ENCODE measurements at regions not wholly inside any gene's neighbourhood (a gene's known extent, or its start where the extent isn't known, plus 50 kb on each side); places are given as distances from the start of the nearest gene placed in this dataset.

DNA sequence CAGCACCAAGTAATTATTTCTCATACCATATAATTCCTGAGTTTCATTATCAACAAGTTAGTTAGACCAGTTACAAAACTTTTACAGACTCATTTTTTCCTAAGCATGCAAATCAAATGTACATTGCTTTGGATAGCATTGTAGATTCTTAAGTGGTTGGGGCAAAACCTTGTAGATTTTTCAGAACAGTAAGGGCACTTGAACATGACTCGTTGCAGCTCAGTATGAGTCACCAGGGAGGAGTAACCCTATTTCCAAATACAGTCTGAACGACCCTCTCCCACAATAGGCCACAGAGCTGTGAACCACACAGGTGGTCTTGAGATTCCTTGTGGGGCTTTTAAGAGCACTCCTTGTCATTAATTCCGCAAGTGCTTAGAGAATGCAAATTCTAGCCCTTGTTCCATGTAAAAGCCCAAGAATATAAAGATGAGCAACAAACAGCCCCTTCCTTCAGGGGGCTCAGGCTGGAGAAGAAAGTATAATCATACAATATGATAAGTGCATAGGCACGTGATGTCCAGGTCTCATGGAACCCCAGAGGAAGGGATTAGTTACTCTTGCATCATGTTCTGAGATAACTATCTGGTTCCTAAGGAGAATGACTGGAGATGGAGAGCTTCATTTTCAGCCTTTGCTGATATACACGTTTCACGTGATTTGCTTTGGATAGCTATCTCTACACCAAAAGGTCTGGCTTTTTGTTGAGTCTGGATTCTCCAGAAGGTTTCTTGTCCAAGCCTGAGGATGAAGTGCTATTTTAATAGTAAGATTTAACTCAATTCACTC, 295.7 kb downstream of the KCNN2 start:
- no peak for DNase-seq

- DNase-seq, result no peak
These were observed 288.0 kb downstream of the KCNN2 start for GRCh38 chr5:114649878-114650277.

DNA sequence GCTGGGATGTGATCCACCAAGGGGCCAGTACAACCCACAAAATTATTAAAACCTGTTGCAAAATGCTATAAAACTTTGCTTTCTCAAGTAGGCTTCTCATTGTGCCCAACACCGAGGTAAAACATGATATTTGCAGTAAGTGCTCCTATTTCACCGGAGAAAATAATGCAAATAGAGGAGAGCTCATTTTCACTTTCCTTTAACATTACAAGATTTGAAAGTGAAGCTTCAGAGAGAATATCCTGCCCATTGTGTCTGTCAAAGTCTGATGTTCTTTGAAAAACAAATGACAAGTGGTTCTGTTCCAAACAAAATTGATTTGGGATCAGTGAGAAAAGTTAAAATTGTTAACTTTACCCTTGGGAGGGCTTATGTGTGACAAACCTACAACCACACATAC, 287.1 kb downstream of the KCNN2 start:
- DNase-seq, result no peak

DNA sequence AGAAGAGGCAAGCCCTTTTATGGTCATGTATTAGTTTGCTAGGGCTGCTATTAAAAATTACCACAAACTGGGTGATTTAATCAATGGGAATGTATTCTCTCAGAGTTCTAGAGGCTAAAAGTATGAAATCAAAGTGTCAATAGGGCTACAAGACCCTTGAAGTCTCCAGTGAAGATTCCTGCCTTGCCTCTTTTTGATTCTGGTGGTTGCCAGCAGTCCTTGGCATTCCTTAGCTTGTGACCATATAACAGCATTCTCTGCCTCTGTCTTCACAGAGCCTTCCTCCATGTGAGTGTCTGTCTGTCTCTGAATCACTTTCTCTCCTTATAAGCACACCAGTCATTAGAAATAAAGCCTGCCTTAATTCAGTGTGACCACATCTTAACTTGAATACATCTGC, 282.7 kb downstream of the KCNN2 start:
- no peak for DNase-seq

GRCh38 chr5:114636271-114636670, 274.4 kb downstream of the KCNN2 start:
- DNase-seq, result no peak

DNA sequence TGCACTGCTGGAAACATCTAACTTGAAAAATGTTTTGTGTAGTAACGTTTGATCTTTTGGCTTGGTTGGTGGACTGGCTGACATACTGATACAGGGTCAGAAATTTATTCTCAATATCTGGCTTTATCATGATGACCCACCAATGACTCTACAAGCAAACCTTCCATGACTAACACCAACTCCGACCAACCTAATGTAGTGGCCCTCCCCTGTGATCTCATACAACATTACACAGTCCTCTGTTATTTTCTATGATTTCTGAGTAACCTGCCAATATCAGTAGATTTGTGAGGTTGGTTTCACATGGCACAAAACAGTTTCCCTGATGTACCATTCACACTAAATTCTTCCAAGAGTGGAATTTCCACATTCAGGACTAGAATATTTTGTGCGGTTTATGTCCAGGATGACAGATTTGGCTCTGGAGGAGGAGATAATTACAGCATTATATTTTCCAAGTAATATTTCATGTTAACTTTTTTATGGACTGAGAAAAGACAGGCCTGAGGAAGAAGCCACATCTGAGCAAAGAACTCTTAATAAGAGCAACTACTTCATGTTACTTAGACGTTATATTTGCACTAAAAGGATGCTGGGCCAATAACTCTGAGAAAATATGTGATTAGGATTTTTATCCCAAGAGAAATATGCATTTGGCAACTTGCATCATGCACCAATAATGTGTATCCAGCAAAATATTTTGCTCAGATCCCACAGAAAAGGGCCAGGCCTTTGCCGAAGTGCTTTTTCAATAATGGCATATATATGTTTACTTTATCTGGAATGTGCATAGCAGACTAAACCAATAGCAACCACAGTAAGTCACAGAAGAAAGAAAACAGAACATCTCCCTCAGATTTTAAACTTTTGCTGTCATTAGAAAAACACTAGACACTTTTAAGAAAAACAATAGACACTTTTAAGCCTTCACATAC, 273.4 kb downstream of the KCNN2 start:
- DNase-seq, result no peak

- DNase-seq, result no peak
These were observed 272.6 kb downstream of the KCNN2 start for GRCh38 chr5:114634517-114634916.

- DNase-seq, result no peak
These were observed 250.5 kb downstream of the KCNN2 start for GRCh38 chr5:114612406-114612805.

DNA sequence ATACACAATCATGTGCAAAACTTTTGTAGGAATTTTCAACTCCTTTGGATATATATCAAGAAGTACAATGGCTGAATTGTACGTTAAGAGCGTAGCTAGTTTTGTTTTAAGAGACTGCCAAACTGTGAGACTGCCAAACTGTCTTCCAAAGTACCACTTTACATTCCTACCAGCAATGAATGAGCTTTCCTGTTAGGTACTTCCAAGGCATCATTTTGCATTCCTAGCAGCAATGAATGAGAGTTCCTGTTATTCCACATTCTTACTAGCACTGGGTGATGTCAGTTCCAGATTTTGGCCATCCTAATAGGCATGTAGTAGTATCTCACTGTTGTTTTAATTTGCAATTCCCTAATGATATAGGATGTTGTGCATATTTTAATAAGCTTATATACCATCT, 219.3 kb downstream of the KCNN2 start:
- no peak for DNase-seq

GRCh38 chr5:114565871-114566270, 204.0 kb downstream of the KCNN2 start:
- no peak for DNase-seq

DNA sequence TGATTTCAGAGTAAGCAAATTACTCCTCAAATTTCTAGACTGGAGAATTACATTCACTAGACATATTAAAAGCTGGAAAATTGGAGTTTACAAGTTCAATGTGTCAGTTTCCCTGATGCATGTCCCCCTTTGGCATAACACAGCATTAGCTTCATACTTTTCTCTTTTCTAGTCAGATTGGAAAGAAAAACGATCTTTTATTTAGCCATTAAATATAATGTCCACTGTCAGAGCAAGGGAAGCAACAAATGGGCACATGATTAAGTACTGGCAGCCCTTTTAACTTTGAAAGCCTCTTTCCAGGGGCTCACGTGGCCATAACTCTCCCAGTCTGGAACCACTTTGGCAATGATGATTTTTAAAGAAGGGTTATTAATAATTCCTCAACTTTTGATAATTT, 203.3 kb downstream of the KCNN2 start:
- no peak for DNase-seq

DNA sequence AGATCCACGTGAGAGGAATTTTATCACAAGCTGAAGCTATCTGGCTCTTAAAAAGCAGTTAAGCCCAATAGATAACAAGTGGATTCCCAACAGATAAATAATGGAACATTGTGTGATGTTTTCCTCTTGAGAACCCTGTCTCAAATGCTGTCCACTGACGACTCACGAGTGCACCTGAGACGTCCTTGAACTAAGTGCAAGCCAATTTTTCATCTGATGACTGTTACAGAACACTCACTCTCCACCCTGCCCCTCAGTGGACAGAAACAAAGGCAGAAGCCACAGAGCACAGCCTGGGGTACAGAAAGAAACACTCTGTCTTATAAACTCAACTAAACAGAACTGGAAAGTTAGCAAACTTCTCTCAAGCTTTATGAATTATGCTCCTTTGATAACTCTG, 199.5 kb downstream of the KCNN2 start:
- no peak for DNase-seq

Measured in occipital lobe (tissue), 1 donor.